ENCODE measurements at regions not wholly inside any gene's neighbourhood (a gene's known extent, or its start where the extent isn't known, plus 50 kb on each side); places are given as distances from the start of the nearest gene placed in this dataset.

- TF ChIP-seq CTCF (IDR thresholded peaks at IDR 0.05): no peak
- no peak for TF ChIP-seq POLR2A (IDR thresholded peaks at IDR 0.05)
- no peak for DNase-seq
- intact Hi-C loops (cut with DNase I): no loop called here
- 74 to 75% methylated on average over 2 of the region's 2 CpGs for WGBS, 2 donors
- Histone ChIP-seq H3K4me3 (replicated peaks in 1 of 3) (no peak overlapping the region), H3K4me1 (no peaks in the 10 kb centered on the region), H3K36me3 (no peaks in the 10 kb centered on the region), H3K9me3 (no peaks in the 10 kb centered on the region), H3K27ac (no peak overlapping the region), H3K27me3 (no peaks in the 10 kb centered on the region)
Measured at GRCh38 chr7:81361769-81362312, 408.0 kb downstream of the HGF start.

GRCh38 chr7:81355911-81356310 is 413.9 kb downstream of the HGF start:
- WGBS, 2 donors: 72 to 77% methylated on average over 2 of the region's 2 CpGs
- Histone ChIP-seq H3K27ac (no peak overlapping the region), H3K36me3 (no peaks in the 10 kb centered on the region), H3K9me3 (no peaks in the 10 kb centered on the region), H3K4me3 (replicated peaks in 1 of 3) (no peak overlapping the region), H3K27me3 (no peaks in the 10 kb centered on the region), H3K4me1 (no peaks in the 10 kb centered on the region)
- TF ChIP-seq POLR2A (IDR thresholded peaks at IDR 0.05) (no peak), CTCF (IDR thresholded peaks at IDR 0.05) (no peak)
- intact Hi-C loops (cut with DNase I): no loop called here
- DNase-seq: no peak

GRCh38 chr7:81349044-81349443 is 420.8 kb downstream of the HGF start:
- TF ChIP-seq CTCF (IDR thresholded peaks at IDR 0.05) (no peak), POLR2A (IDR thresholded peaks at IDR 0.05) (no peak)
- no peaks in the 10 kb centered on the region for H3K4me1 ChIP-seq
- H3K4me3 ChIP-seq (replicated peaks in 1 of 3): no peak overlapping the region
- H3K27ac ChIP-seq: no peak overlapping the region
- intact Hi-C loops (cut with DNase I): no loop called here
- no peaks in the 10 kb centered on the region for H3K27me3 ChIP-seq
- DNase-seq: no peak
- WGBS, 2 donors: 77 to 85% methylated on average over 5 of the region's 5 CpGs
- H3K9me3 ChIP-seq: no peaks in the 10 kb centered on the region
- no peaks in the 10 kb centered on the region for H3K36me3 ChIP-seq

- intact Hi-C loops (cut with DNase I): no loop called here
- H3K4me3 ChIP-seq (replicated peaks in 1 of 3): no peak overlapping the region
- H3K36me3 ChIP-seq: no peaks in the 10 kb centered on the region
- no peaks in the 10 kb centered on the region for H3K9me3 ChIP-seq
- no peaks in the 10 kb centered on the region for H3K4me1 ChIP-seq
- no peak overlapping the region for H3K27ac ChIP-seq
- no peak for DNase-seq
- H3K27me3 ChIP-seq: no peaks in the 10 kb centered on the region
- TF ChIP-seq POLR2A (IDR thresholded peaks at IDR 0.05): no peak
- TF ChIP-seq CTCF (IDR thresholded peaks at IDR 0.05): no peak
- 74 to 83% methylated on average over 2 of the region's 2 CpGs for WGBS, 2 donors
Measured at GRCh38 chr7:81339946-81340345, 421.1 kb upstream of the SEMA3C start.

- Histone ChIP-seq H3K27me3 (no peaks in the 10 kb centered on the region), H3K4me1 (no peaks in the 10 kb centered on the region), H3K36me3 (no peaks in the 10 kb centered on the region), H3K4me3 (replicated peaks in 1 of 3) (no peak overlapping the region), H3K27ac (no peak overlapping the region), H3K9me3 (no peaks in the 10 kb centered on the region)
- WGBS, 2 donors: 94 to 97% methylated on average over 13 of the region's 13 CpGs
- no peak for DNase-seq
- no peak for TF ChIP-seq CTCF (IDR thresholded peaks at IDR 0.05)
- intact Hi-C loops (cut with DNase I): no loop called here
Measured at GRCh38 chr7:81333536-81333935, 414.7 kb upstream of the SEMA3C start.

Measured in thyroid gland (tissue), 4 donors.